GM18909 (cell line): ENCODE measurements at regions not wholly inside any gene's neighbourhood (a gene's known extent, or its start where the extent isn't known, plus 50 kb on each side); places are given as distances from the start of the nearest gene placed in this dataset.
"Not testable (repeated sequence)": the region's sequence is repeated elsewhere in the genome, so short reads cannot be mapped to it uniquely, and the experiment has no call there.

Experiments used
- ATAC-seq: cut with Tn5 transposase; IDR thresholded peaks from one replicate; pipeline ENCODE4 v1.9.1; 2021; ENCODE audit warnings: mild to moderate bottlenecking; ENCODE audit not compliant: unreplicated experiment, poor library complexity

DNA sequence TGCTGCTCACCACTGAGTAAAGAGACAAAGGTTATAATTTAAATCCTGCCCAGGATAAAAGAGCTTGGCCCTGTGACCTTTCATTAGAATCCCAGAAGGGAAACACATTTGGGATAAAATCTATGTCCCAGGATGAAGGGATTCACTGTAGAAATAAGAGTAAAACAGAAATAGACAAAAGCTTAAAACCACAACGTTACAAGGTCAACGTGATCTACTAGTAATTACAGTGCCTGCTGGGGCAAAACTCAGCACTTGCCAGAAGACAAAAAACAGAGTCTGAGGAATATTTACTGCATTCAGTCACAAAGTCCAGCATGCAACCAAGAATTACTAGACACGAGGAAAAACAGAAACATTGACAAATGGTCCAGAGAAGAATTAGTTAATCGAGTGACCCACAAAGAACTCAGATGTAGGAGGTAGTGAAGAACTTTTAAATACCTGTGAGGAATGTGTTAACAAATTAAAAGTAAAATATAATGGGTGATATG, 982.3 kb downstream of the GATA3 start:
- no peak for ATAC-seq

DNA sequence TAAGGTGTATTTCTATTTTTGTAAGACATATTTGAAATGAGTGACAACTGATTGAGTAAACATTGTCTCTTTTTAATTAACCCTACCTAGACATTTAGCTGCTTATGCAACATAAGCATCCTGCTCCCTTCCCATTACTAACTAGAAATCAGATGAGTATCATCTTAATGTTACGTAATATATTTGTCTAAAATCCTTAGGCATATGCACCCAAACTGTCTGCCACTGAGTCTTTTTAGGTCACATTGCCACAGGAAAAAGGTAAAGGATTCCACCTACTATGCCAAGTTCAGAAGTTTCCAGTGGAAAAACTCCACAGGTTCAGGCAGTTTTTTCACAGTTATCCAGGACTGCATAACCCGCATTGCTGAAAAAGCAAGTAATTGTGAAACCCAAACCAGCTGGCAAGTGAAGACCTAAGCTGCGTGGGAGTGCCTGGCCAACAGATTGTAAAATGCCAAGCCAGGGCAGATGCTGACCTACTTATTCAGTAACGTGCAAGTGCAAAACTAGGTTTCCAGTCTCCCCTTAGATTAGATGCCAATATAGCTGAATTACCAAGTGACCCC, 983.7 kb downstream of the GATA3 start:
- ATAC-seq = no peak

DNA sequence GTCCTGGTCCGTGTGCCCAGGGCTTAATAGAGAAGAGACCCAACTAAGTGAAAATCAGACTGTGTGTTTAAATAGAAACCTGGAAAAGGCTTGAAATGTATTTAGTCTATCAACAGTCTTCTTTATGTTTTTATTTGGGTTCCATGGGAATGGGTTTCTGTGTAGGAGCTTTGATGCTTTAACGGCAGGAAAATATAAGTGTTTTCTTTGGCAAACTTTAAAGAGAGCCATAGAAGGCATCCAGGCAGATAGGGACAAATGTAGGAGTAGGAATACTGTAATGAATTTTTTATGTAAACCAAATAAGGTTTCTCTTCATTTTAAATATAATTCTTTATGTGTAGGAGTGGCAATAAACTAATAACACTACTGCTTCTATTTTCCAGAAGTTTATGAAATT, 989.0 kb downstream of the GATA3 start:
- ATAC-seq = no peak

DNA sequence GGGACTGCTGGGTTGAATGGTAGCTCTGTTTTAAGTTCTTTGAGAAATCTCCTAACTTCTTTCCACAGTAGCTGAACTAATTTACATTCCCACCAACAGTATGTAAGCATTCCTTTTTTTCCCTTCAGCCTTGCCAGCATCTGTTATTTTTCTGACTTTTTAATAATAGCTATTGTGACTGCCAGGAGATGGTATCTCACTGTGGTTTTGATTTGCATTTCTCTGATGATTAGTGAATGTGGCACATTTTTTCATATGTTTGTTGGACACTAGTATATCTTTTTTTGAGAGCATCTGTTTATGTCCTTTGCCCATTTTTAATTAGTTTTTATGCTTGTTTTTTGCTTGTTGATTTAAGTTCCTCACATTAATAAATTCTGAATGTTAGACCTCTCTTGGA, 990.8 kb downstream of the GATA3 start:
- ATAC-seq = no peak

DNA sequence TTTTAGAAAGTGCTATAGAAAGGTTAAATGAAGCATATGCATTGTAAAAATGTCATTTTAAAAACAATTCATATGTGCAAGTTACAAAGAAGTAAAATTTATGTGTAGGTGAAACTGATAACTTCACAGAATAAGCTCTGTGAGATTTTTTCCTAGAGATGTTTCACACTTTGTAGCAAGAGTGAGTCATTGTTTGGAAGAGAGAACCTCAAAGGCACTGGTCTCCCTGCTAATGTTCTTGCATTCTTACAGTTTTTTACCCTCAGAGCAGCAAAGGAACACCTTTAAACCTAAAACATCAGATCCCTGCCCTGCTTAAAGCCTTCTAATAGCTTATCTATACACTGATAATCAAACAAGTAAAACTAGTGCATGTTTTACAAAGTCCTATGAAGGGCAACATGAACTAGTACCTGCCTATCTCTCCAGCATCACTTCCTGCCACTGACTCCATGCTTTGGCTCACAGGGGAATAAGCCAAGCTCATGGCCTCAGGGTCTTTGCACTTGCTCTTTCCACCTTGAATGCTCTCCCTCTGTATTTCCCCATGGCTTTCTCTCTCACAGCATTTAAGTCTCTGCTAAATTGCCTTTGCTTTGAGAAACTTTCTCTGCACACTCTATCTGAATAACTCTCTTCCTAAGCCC, 997.0 kb downstream of the GATA3 start:
- ATAC-seq = no peak

DNA sequence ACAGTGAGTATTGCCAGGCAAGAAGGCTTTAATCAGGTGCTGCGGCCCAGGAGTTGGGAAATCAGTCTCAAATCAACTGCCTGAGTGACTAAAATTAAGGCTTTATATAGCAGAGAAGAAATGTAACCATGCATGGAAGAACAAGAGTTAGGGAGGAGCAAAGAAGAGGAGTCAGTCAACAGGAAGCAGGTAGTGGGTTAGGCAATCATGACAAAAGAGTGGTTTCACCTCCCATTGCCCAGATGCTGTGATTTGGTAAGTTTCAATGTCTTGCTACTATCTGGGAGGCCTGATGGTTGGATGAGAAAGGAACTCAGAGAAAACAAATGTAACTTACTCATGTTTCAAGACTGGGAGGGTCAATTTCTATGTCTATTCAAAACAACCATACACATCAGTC, 998.3 kb downstream of the GATA3 start:
- no peak for ATAC-seq

DNA sequence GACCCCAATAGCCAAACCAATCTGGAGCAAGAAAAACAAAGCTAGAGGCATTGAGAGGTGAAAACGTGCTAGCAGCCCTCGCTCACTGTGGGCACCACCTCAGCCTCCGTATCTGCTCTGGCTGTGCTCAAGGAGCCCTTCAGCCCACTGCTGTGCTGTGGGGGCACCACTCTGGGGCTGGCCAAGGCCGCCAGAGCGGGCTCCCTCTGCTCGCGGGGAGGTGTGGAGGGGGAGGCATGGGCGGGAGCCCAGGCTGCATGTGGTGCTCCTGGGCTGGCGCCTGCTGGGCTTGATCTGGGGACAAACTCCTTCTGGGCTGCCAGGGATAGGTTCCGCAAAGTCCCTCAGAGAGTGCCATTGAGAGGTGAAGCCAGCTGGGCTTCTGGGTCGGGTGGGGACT, 1002.0 kb downstream of the GATA3 start:
- ATAC-seq = no peak

DNA sequence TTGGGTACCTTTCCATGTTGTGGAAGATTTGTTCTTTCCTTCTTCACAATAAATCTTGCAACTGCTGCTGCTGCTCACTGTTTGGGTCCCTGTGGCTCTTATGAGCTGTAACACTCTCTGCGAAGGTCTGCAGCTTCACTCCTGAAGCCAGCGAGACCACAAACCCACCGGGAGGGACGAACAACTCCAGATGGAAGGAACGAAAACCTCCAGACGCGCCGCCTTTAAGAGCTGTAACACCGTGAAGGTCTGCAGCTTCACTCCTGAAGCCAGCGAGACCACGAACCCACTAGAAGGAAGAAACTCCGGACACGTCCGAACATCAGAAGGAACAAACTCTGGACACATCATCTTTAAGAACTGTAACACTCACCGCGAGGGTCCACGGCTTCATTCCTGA, 1002.8 kb downstream of the GATA3 start:
- not testable (repeated sequence) for ATAC-seq

DNA sequence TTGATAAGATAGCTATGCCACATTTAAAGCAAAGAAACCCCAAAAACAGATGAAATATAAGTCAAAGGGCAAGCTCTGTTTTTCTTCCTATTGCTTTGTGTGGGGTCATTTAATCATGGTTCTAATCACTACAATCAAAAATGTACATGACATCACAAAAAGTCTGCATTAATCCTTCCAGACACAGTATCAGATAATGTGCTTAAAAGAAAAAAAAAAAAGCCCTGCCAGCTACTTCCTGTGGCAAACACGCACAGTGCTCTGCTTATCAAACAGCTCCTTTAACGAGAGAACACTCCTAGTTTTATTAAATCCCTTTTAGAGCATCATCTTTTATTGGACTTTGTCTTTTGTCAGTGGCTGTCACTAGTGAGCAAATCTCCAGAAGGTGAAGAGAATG, 1005.8 kb downstream of the GATA3 start:
- ATAC-seq = no peak

DNA sequence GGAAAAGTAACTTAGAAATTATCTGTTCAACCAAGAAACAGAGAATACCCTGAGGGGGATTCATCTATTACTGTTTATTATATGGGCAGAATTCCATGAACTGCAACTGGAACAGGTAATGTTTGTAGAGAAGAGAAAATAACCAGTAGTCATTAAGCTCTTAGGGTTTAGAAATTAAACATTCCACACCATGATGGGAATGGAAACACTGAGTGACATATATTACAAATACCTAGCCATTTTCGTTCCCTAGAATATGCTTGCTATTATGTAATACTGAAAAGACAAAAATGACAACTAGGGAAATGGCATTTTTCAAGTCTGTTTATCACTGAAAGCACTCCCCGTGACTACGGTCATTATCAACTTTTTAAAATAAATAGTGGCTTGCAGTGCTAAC, 1007.4 kb downstream of the GATA3 start:
- ATAC-seq = no peak

DNA sequence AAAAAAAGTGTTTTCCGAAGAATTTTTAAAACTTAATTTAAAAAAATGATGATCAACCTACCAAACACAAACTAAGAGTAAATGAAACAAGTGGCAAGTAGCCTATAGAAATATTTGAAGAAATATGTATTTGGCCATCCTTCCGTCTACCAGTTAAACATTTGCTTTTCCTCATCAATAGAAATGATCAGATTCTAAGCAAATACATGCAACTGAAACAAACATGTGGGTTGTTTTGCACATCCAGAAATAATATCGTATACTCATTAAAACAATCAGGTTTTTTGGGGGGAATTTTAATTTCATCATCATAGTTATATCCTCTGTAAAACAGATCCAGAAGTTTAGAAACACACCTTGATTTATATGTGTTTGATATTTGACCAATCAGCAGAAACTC, 1011.7 kb downstream of the GATA3 start:
- no peak for ATAC-seq

DNA sequence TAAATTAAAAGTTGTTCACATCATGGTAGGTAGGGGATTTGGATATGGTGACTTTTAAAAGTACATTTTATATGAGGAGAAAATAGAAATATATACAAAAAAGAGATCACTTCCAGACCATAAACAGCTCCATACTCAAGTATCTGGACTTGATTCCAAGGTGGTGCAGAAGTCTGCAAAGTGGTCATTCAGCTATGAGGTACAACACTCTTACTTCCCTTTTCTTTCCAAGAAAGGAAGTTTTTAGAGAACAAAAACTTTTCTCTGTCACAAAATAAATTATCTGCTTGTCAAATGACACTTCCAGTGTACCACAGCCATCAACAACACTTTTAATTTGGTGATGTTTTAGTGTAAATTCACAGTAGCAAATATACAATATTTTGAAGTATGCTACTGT, 1013.5 kb downstream of the GATA3 start:
- no peak for ATAC-seq

DNA sequence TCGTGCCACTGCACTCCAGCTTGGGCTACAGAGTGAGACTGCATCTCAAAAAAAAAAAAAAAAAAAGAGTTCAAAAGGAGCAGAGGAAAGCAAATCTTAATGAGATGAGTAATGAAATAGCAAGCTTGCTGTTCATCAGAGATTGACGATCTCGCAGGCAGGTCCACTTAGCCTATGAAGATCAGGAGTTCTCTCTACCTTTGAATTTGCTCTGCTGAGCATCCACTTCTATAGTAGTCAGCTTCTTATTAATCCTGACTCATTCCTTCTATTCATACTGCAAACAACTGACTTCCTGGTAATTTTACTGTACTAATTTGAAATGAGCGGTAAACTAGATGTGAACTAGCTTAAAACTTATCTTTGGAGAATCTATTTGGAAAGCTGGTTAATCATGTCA, 1014.6 kb downstream of the GATA3 start:
- no peak for ATAC-seq

DNA sequence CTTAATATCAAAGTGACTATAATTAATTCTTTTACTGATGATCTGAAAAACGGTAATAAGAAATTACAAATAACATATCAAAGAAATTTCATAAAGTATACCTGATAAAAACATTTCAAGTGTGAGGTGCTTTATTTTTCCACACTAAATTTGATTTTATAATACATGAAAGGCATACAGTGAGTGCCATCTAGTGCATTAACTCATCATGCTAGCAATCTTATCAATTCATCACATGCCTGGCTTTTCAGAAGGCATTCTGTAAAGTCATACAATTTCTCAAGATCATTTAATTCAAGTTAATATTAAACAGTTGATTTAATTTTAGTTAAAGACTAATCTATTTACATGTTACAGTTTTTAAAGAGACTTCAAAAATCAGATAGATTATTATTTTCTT, 1020.9 kb downstream of the GATA3 start:
- no peak for ATAC-seq

DNA sequence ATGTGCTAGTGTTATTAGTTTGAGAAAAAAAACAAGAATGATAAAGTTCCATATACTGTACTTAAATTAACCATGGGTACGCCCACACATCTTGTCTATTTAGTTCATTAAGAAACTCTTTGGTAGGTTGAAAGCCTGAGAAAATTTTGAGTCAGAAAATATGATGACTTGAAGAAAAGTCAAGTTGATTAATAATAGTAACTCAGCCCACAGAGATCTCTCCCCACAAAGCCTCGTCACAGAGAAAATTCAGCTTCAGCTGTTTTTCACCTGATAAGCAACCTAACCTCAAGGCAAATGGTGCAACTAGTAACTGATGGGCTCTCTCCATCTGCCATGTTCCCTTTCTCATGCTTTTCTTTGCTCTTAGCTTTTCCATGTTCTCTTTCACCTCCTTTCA, 1021.6 kb downstream of the GATA3 start:
- no peak for ATAC-seq

DNA sequence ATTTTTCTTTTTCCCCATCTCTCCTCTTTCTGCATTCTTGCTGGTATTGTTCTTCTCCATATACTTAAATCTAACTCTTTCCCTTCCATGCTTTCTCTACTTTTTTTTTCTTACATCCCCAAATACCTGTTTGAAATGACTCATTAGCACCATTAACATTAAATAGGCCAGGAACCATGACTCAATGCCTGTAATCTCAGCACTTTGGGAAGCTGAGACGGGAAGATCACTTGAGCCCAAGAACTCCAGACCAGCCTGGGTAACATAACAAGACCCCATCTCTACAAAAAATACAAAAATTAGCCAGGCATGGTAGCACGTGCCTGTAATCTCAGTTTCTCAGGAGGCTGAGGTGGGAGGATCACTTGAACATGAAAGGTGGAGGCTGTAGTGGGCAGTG, 1026.8 kb downstream of the GATA3 start:
- ATAC-seq = no peak

DNA sequence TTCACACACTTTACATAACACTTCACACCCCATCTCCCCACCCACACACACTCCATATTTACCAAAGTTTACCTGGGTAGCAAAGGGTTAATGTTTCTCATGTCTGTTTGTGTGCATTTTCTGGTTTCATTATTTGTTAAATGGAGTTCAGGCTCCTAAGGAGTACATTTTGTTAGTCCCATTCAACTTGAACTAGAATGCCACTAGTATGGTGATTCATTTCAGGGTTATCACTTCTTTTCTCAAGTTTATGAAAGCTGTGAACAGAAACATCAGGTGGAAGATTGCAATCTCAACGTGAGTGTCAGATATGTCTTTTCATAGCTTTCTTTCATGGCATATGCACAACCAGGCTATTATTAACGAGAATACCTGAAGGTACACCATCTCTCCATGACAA, 1027.5 kb downstream of the GATA3 start:
- ATAC-seq = no peak

DNA sequence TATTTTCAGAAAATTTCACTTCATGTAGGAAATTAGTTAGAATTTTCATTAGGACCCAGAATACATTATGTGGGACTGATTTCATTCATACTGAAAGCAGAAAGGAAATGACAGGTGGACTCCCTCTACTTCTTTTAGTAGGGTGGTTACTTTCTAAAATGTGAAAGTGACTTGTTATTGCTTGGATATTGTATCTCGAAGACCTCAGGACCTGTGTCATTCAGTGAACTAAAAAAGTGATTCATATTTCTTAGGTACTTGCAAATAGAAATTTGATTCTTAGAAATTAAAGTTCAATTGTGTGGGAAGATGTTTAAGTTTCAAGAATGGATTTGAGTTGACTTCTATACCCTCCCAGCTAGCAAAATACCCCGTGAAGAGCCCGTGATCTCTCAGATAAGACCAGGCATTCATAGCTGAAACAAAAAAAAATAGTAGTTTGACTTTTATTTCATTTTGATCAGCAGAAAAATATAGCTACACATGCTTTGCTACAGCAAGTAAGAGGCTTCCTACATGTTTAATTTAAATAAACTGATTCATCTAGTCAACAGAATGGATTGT, 1037.1 kb downstream of the GATA3 start:
- ATAC-seq = no peak

DNA sequence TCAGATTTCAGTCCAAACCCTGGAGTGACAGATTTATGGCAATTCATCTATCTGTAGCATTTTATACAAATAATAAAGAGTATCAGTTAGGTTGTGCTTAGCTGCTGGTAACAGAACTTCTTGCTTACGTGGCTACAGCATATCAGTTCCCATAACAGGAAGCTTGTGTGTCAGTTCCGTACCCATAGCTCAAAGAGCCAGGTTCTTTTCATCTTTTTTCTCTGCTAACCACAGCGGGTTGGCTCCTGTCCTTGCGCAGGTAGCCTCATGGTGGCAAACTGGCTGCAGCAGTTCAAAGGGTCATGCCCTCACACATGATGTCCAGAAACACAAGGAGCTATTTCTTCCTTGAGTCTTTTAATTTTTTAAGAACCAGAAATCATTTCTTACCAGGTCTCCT, 1041.8 kb downstream of the GATA3 start:
- ATAC-seq = no peak

DNA sequence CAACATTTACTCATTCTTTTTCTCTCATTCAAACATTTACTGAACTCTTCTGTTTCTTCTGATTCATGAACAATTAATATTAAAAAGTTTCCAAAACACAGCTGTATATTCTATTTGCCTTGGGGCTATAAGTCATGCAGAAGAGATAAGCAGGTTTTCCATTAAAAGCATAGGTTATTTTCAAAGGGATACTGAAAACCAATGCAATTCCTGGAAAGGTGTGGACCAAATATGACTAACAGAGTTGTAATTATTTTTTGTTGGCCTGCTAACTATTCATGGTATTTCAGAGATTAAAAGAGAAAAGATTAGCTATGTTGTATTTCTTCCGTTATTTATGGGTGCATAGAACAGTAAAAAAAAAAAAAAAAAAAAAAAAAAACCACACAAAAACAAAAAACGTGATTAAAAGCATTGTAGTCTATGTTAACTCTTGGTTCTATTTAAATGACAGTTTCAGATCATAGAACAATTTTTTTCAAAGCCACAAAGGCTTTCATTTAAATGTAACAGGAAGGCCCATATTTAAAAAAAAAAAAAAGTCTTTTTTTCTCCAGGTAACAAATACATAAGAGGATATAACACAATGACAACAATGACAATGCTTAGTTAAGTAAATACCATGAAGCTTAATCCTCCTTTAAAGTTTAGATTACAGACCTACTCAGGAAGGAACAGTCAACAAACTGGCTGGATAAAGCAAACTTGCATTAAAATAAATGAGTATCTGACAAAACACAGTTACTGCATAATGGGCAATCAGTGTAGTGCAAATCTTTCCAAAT, 1042.9 kb downstream of the GATA3 start:
- no peak for ATAC-seq

DNA sequence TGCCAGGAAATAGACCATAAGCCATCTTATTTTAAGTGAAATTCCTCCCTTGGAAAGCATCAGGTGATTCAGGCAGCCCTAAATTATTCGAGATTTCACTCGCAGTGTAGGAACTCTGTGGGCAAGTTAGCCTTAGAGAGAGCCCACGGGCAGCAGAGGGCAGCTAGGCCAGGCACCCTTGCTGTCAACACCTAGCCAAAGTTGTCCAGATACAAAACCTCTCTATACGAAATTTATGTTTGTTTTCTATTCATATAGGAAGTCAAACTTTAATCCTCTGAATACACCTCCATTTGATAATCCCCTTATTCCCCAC, 1043.5 kb downstream of the GATA3 start:
- no peak for ATAC-seq

DNA sequence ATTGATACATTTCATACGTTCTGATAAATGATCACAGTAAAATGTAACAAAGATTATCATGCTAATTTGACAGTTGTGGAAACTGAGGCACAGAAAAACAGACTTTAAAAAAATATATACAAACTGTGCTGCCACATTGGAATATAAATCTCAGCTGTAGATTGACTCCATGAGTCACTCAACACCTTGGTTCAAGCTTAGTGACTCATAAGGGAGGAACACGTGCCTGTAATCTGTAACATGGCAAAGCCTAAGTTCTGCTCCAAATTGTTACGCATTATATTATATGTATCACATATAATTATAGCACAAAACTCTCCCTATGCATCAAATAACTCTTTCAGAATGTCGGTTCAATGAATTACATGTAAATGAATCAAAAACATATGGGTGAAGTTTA, 1047.5 kb downstream of the GATA3 start:
- no peak for ATAC-seq
